Immature natural killer cell (primary cell): ENCODE measurements at regions not wholly inside any gene's neighbourhood (a gene's known extent, or its start where the extent isn't known, plus 50 kb on each side); places are given as distances from the start of the nearest gene placed in this dataset.
A peak's percentile ranks its signal among the peaks of the same experiment; 100 is the strongest.

Source experiments
- DNase-seq, 3 donors: peaks; one replicate each; pipeline ENCODE4 v3.0.0; 2022; ENCODE audit warnings: mixed read lengths in 1 of 3
- H3K27ac Mint-ChIP-seq, 6 donors: one replicate each; pipeline ENCODE4 v1.8.0; 2020; ENCODE audit warnings: mixed read lengths in 6 of 6, mild to moderate bottlenecking in 5 of 6, inconsistent platforms in 4 of 6, moderate library complexity in 3 of 6
- H3K27me3 Mint-ChIP-seq, 3 donors: one replicate each; pipeline ENCODE4 v1.8.0; 2020 to 2021; ENCODE audit warnings: low read depth in 3 of 3, mild to moderate bottlenecking in 3 of 3, mixed read lengths in 3 of 3, moderate library complexity in 3 of 3, inconsistent platforms in 1 of 3
- H3K36me3 Mint-ChIP-seq, 3 donors: one replicate each; pipeline ENCODE4 v1.8.0; 2020; ENCODE audit warnings: mixed read lengths in 3 of 3, inconsistent platforms in 2 of 3, mild to moderate bottlenecking in 2 of 3
- H3K4me1 Mint-ChIP-seq, 2 donors: one replicate each; pipeline ENCODE4 v1.8.0; 2020; ENCODE audit warnings: inconsistent platforms in 2 of 2, mild to moderate bottlenecking in 2 of 2, mixed read lengths in 2 of 2, moderate library complexity in 1 of 2
- H3K4me3 Mint-ChIP-seq, 5 donors: one replicate each; pipeline ENCODE4 v1.8.0; 2020; ENCODE audit warnings: mild to moderate bottlenecking in 5 of 5, mixed read lengths in 5 of 5, inconsistent platforms in 3 of 5, moderate library complexity in 3 of 5
- H3K9me3 Mint-ChIP-seq, 6 donors: one replicate each; pipeline ENCODE4 v1.8.0; 2020; ENCODE audit warnings: mild to moderate bottlenecking in 6 of 6, mixed read lengths in 6 of 6, inconsistent platforms in 4 of 6, moderate library complexity in 3 of 6

- H3K9me3 Mint-ChIP-seq, result no peaks in the 10 kb centered on the region
- no peaks in the 10 kb centered on the region for H3K36me3 Mint-ChIP-seq
- H3K4me3 Mint-ChIP-seq, result no peak overlapping the region
- H3K27me3 Mint-ChIP-seq, result peaks cover 0 to 6% (median 0%) of the 10 kb centered on the region in 3 donors
- no peak for DNase-seq
- no peak overlapping the region for H3K27ac Mint-ChIP-seq
- no peaks in the 10 kb centered on the region for H3K4me1 Mint-ChIP-seq
Measured at GRCh38 chr7:41910940-41911600, 208.2 kb upstream of the INHBA start.

- Mint-ChIP-seq H3K36me3 (no peaks in the 10 kb centered on the region), H3K27me3 (peaks cover 0 to 10% (median 0%) of the 10 kb centered on the region in 3 donors), H3K9me3 (no peaks in the 10 kb centered on the region), H3K27ac (no peak overlapping the region), H3K4me3 (no peak overlapping the region), H3K4me1 (no peaks in the 10 kb centered on the region)
- DNase-seq, result no peak
Measured at GRCh38 chr7:41907444-41907843, 204.6 kb upstream of the INHBA start.

- H3K4me1 Mint-ChIP-seq, result no peaks in the 10 kb centered on the region
- no peaks in the 10 kb centered on the region for H3K9me3 Mint-ChIP-seq
- H3K27me3 Mint-ChIP-seq, result peaks cover 4 to 15% (median 4%) of the 10 kb centered on the region in 3 donors
- no peak overlapping the region for H3K27ac Mint-ChIP-seq
- no peaks in the 10 kb centered on the region for H3K36me3 Mint-ChIP-seq
- no peak for DNase-seq
- H3K4me3 Mint-ChIP-seq, result no peak overlapping the region
Measured at GRCh38 chr7:41900532-41900931, 197.6 kb upstream of the INHBA start.

GRCh38 chr7:41899823-41900433, 197.0 kb upstream of the INHBA start:
- Mint-ChIP-seq H3K36me3 (no peaks in the 10 kb centered on the region), H3K27me3 (peaks cover 4 to 15% (median 6%) of the 10 kb centered on the region in 3 donors), H3K4me3 (no peak overlapping the region), H3K9me3 (no peaks in the 10 kb centered on the region), H3K4me1 (no peaks in the 10 kb centered on the region), H3K27ac (no peak overlapping the region)
- no peak for DNase-seq

GRCh38 chr7:41893656-41894055, 190.8 kb upstream of the INHBA start:
- Mint-ChIP-seq H3K4me3 (no peak overlapping the region), H3K9me3 (no peaks in the 10 kb centered on the region), H3K27me3 (peaks cover 1 to 12% (median 4%) of the 10 kb centered on the region in 3 donors), H3K4me1 (no peaks in the 10 kb centered on the region), H3K27ac (no peak overlapping the region), H3K36me3 (no peaks in the 10 kb centered on the region)
- DNase-seq, result no peak

GRCh38 chr7:41892356-41893100, 189.6 kb upstream of the INHBA start:
- peaks cover 1 to 11% (median 2%) of the 10 kb centered on the region in 3 donors for H3K27me3 Mint-ChIP-seq
- H3K36me3 Mint-ChIP-seq, result no peaks in the 10 kb centered on the region
- no peaks in the 10 kb centered on the region for H3K4me1 Mint-ChIP-seq
- no peak overlapping the region for H3K27ac Mint-ChIP-seq
- DNase-seq, result no peak
- H3K4me3 Mint-ChIP-seq, result no peak overlapping the region
- H3K9me3 Mint-ChIP-seq, result no peaks in the 10 kb centered on the region

- Mint-ChIP-seq H3K4me1 (no peaks in the 10 kb centered on the region), H3K27ac (no peak overlapping the region), H3K9me3 (no peaks in the 10 kb centered on the region), H3K36me3 (no peaks in the 10 kb centered on the region), H3K4me3 (no peak overlapping the region), H3K27me3 (peaks cover 1 to 5% (median 2%) of the 10 kb centered on the region in 3 donors)
- DNase-seq, result no peak
Measured at GRCh38 chr7:41891950-41892349, 189.1 kb upstream of the INHBA start.

GRCh38 chr7:41890631-41891274, 187.9 kb upstream of the INHBA start:
- Mint-ChIP-seq H3K27me3 (peaks cover 1 to 5% (median 2%) of the 10 kb centered on the region in 3 donors), H3K4me1 (no peaks in the 10 kb centered on the region), H3K9me3 (no peaks in the 10 kb centered on the region), H3K4me3 (no peak overlapping the region), H3K36me3 (no peaks in the 10 kb centered on the region), H3K27ac (peak overlapping the region in 1 of 6 donors; percentile 30)
- no peak for DNase-seq

- Mint-ChIP-seq H3K36me3 (no peaks in the 10 kb centered on the region), H3K4me1 (no peaks in the 10 kb centered on the region), H3K9me3 (no peaks in the 10 kb centered on the region), H3K27me3 (peaks cover 0 to 5% (median 1%) of the 10 kb centered on the region in 3 donors), H3K27ac (no peak overlapping the region), H3K4me3 (no peak overlapping the region)
- no peak for DNase-seq
Measured at GRCh38 chr7:41889472-41889871, 186.6 kb upstream of the INHBA start.

GRCh38 chr7:41889040-41889439, 186.2 kb upstream of the INHBA start:
- H3K27ac Mint-ChIP-seq, result no peak overlapping the region
- H3K9me3 Mint-ChIP-seq, result no peaks in the 10 kb centered on the region
- DNase-seq, result no peak
- no peak overlapping the region for H3K4me3 Mint-ChIP-seq
- no peaks in the 10 kb centered on the region for H3K36me3 Mint-ChIP-seq
- peaks cover 0 to 5% (median 1%) of the 10 kb centered on the region in 3 donors for H3K27me3 Mint-ChIP-seq
- H3K4me1 Mint-ChIP-seq, result no peaks in the 10 kb centered on the region

GRCh38 chr7:41887416-41887815, 184.5 kb upstream of the INHBA start:
- Mint-ChIP-seq H3K4me1 (peaks cover 5 to 9% of the 10 kb centered on the region in 2 donors), H3K4me3 (no peak overlapping the region), H3K27me3 (peaks cover 0 to 5% (median 1%) of the 10 kb centered on the region in 3 donors), H3K36me3 (no peaks in the 10 kb centered on the region), H3K27ac (no peak overlapping the region), H3K9me3 (no peaks in the 10 kb centered on the region)
- no peak for DNase-seq

- Mint-ChIP-seq H3K27me3 (peaks cover 2 to 5% (median 3%) of the 10 kb centered on the region in 3 donors), H3K9me3 (no peaks in the 10 kb centered on the region), H3K4me3 (no peak overlapping the region), H3K27ac (no peak overlapping the region), H3K4me1 (peaks cover 10 to 14% of the 10 kb centered on the region in 2 donors), H3K36me3 (no peaks in the 10 kb centered on the region)
- no peak for DNase-seq
Measured at GRCh38 chr7:41886901-41887311, 184.0 kb upstream of the INHBA start.

- DNase-seq, result no peak
- Mint-ChIP-seq H3K9me3 (no peaks in the 10 kb centered on the region), H3K4me1 (peaks cover 15 to 19% of the 10 kb centered on the region in 2 donors), H3K4me3 (no peak overlapping the region), H3K27ac (no peak overlapping the region), H3K36me3 (no peaks in the 10 kb centered on the region), H3K27me3 (peaks cover 6 to 7% (median 7%) of the 10 kb centered on the region in 3 donors)
Measured at GRCh38 chr7:41886262-41886900, 183.5 kb upstream of the INHBA start.
